WTC11 (cell line): ENCODE measurements at regions not wholly inside any gene's neighbourhood (a gene's known extent, or its start where the extent isn't known, plus 50 kb on each side); places are given as distances from the start of the nearest gene placed in this dataset.
A peak's percentile ranks its signal among the peaks of the same experiment; 100 is the strongest.

Experiments used
- ATAC-seq: fragments of 200-7000 bp; cut with Tn5 transposase; 2 replicates; pipeline ENCODE4 v1.10.0; 2021; ENCODE audit warnings: mild to moderate bottlenecking, moderate library complexity
- CTCF ChIA-PET: fragments of 300-600 bp; sonication (Branson Sonifier 250); formaldehyde crosslinking; loops from one replicate; lab custom pipeline; 2021; ENCODE audit warnings: antibody characterized with exemption; lab: Charles Lee
- POLR2A ChIA-PET: fragments of 350-600 bp; sonication (Branson Sonifier 250); formaldehyde crosslinking; loops from one replicate; lab custom pipeline; 2021; ENCODE audit warnings: antibody characterized with exemption; lab: Charles Lee
- DNase-seq: peaks from one replicate; pipeline ENCODE4 v3.0.0; 2021; ENCODE audit warnings: low spot score
- H3K27ac Mint-ChIP-seq: 2 replicates; pipeline ENCODE4 v1.8.0; 2021; ENCODE audit warnings: mixed read lengths
- H3K27me3 Mint-ChIP-seq: 2 replicates; pipeline ENCODE4 v1.8.0; 2021; ENCODE audit warnings: low read depth, mild to moderate bottlenecking, moderate library complexity, mixed read lengths
- H3K36me3 Mint-ChIP-seq: 2 replicates; pipeline ENCODE4 v1.8.0; 2021; ENCODE audit warnings: mixed read lengths
- H3K4me1 Mint-ChIP-seq: 2 replicates; pipeline ENCODE4 v1.8.0; 2022; ENCODE audit warnings: mixed read lengths
- H3K4me3 Mint-ChIP-seq: 2 replicates; pipeline ENCODE4 v1.8.0; 2021; ENCODE audit warnings: mild to moderate bottlenecking, moderate library complexity, mixed read lengths
- H3K9me3 Mint-ChIP-seq: 2 replicates; pipeline ENCODE4 v1.8.0; 2021; ENCODE audit warnings: mixed read lengths
- ARID4B ChIP-seq: sonication (generic); formaldehyde crosslinking; IDR thresholded peaks from 2 replicates; pipeline ENCODE4 v1.8.0; 2023; ENCODE audit warnings: missing genetic modification reagents, mild to moderate bottlenecking, borderline replicate concordance
- CTCF ChIP-seq: fragments of 200-600 bp; IDR thresholded peaks from 2 replicates; pipeline ENCODE4 v1.8.0; 2022; ENCODE audit warnings: antibody characterized with exemption
- E2F4 ChIP-seq: sonication (generic); formaldehyde crosslinking; IDR thresholded peaks from 2 replicates; pipeline ENCODE4 v1.8.1; 2022; ENCODE audit warnings: low read depth, mild to moderate bottlenecking, moderate library complexity, missing genetic modification reagents, borderline replicate concordance
- ELF4 ChIP-seq: sonication (generic); formaldehyde crosslinking; IDR thresholded peaks from 2 replicates; pipeline ENCODE4 v1.8.1; 2022; ENCODE audit warnings: low read depth, mild to moderate bottlenecking, moderate library complexity, missing genetic modification reagents
- EMX1 ChIP-seq: fragments of 250-450 bp; sonication (Bioruptor Pico); IDR thresholded peaks from 2 replicates; pipeline ENCODE4 v1.8.0; 2021; ENCODE audit warnings: mild to moderate bottlenecking
- FOXK1 ChIP-seq: sonication (generic); formaldehyde crosslinking; IDR thresholded peaks from 2 replicates; pipeline ENCODE4 v1.8.0; 2022; ENCODE audit warnings: mild to moderate bottlenecking, moderate library complexity, missing genetic modification reagents
- GABPB1 ChIP-seq: sonication (generic); formaldehyde crosslinking; IDR thresholded peaks from 2 replicates; pipeline ENCODE4 v1.8.1; 2023; ENCODE audit warnings: mild to moderate bottlenecking, missing genetic modification reagents
- HMGA2 ChIP-seq: fragments of 250-450 bp; sonication (Bioruptor Pico); IDR thresholded peaks from 2 replicates; pipeline ENCODE4 v1.4.0; 2021; ENCODE audit warnings: mild to moderate bottlenecking, moderate library complexity
- JAZF1 ChIP-seq: fragments of 250-450 bp; sonication (Bioruptor Pico); IDR thresholded peaks from 2 replicates; pipeline ENCODE4 v1.9.0; 2021; ENCODE audit warnings: moderate library complexity, mild to moderate bottlenecking, inconsistent platforms
- MLX ChIP-seq: sonication (generic); formaldehyde crosslinking; IDR thresholded peaks from 2 replicates; pipeline ENCODE4 v1.8.1; 2023; ENCODE audit warnings: mild to moderate bottlenecking, missing genetic modification reagents, moderate library complexity
- NFYB ChIP-seq: sonication (generic); formaldehyde crosslinking; conservative IDR thresholded peaks from 2 replicates; pipeline ENCODE4 v1.8.0; 2022; ENCODE audit warnings: low read depth, missing genetic modification reagents
- NR2C2 ChIP-seq: sonication (generic); formaldehyde crosslinking; IDR thresholded peaks from 2 replicates; pipeline ENCODE4 v1.8.0; 2022; ENCODE audit warnings: mild to moderate bottlenecking, missing genetic modification reagents
- NR3C1 ChIP-seq: sonication (generic); formaldehyde crosslinking; conservative IDR thresholded peaks from 2 replicates; pipeline ENCODE4 v1.8.1; 2023; ENCODE audit warnings: low read depth, mild to moderate bottlenecking, missing genetic modification reagents
- OVOL2 ChIP-seq: fragments of 250-450 bp; sonication (Bioruptor Pico); IDR thresholded peaks from 2 replicates; pipeline ENCODE4 v1.9.0; 2021; ENCODE audit warnings: mild to moderate bottlenecking, borderline replicate concordance
- SOX15 ChIP-seq: fragments of 250-450 bp; sonication (Bioruptor Pico); IDR thresholded peaks from 2 replicates; pipeline ENCODE4 v1.9.0; 2021; ENCODE audit warnings: mild to moderate bottlenecking
- ZMAT4 ChIP-seq: fragments of 250-450 bp; sonication (Bioruptor Pico); IDR thresholded peaks from 2 replicates; pipeline ENCODE4 v1.9.0; 2021; ENCODE audit warnings: mild to moderate bottlenecking
- ZNF219 ChIP-seq: sonication (generic); formaldehyde crosslinking; IDR thresholded peaks from 2 replicates; pipeline ENCODE4 v1.8.0; 2023; ENCODE audit warnings: missing genetic modification reagents, mild to moderate bottlenecking, borderline replicate concordance
- ZNF281 ChIP-seq: sonication (generic); formaldehyde crosslinking; IDR thresholded peaks from 2 replicates; pipeline ENCODE4 v1.8.0; 2023; ENCODE audit warnings: mild to moderate bottlenecking, missing genetic modification reagents
- ZSCAN18 ChIP-seq: fragments of 250-450 bp; sonication (Bioruptor Pico); IDR thresholded peaks from 2 replicates; pipeline ENCODE4 v2.1.2; 2022; ENCODE audit warnings: mild to moderate bottlenecking, moderate library complexity
- TF ChIP-seq, protein P1 (sequence below): sonication (generic); formaldehyde crosslinking; IDR thresholded peaks from 2 replicates; pipeline ENCODE4 v1.8.1; 2022; ENCODE audit warnings: missing genetic modification reagents, borderline replicate concordance
- TF ChIP-seq, protein P2 (sequence below): sonication (generic); formaldehyde crosslinking; IDR thresholded peaks from 2 replicates; pipeline ENCODE4 v1.8.1; 2022; ENCODE audit warnings: mild to moderate bottlenecking, moderate library complexity, missing genetic modification reagents

GRCh38 chr12:102593134-102593533 is 112.8 kb upstream of the IGF1 start:
- no peaks in the 10 kb centered on the region for H3K27me3 Mint-ChIP-seq
- peaks cover 21% of the 10 kb centered on the region for H3K4me1 Mint-ChIP-seq
- H3K27ac Mint-ChIP-seq, result no peak overlapping the region
- H3K4me3 Mint-ChIP-seq, result no peak overlapping the region
- ATAC-seq (peak; percentile 65; the same call in 1 of the 2 replicates), DNase-seq (no peak)
- TF ChIP-seq OVOL2 (CRISPR knock-in tag) (no peak), ZNF219 (CRISPR knock-in tag) (no peak), GABPB1 (CRISPR knock-in tag) (no peak), MLX (CRISPR knock-in tag) (no peak), JAZF1 (CRISPR knock-in tag) (no peak), ELF4 (no peak), ZNF281 (CRISPR knock-in tag) (no peak), ARID4B (CRISPR knock-in tag) (no peak)
- TF ChIP-seq, protein P1, sequence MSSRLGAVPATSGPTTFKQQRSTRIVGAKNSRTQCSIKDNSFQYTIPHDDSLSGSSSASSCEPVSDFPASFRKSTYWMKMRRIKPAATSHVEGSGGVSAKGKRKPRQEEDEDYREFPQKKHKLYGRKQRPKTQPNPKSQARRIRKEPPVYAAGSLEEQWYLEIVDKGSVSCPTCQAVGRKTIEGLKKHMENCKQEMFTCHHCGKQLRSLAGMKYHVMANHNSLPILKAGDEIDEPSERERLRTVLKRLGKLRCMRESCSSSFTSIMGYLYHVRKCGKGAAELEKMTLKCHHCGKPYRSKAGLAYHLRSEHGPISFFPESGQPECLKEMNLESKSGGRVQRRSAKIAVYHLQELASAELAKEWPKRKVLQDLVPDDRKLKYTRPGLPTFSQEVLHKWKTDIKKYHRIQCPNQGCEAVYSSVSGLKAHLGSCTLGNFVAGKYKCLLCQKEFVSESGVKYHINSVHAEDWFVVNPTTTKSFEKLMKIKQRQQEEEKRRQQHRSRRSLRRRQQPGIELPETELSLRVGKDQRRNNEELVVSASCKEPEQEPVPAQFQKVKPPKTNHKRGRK, result no peak
- peaks cover 12% of the 10 kb centered on the region for H3K9me3 Mint-ChIP-seq
- ChIA-PET CTCF (interaction anchor here (0.8 kb wide), 1 partner anchor 110 kb away, joined by 4 read pairs; no protein-coding TSS in a partner anchor), POLR2A (no interaction called here)
- H3K36me3 Mint-ChIP-seq, result no peaks in the 10 kb centered on the region

DNA sequence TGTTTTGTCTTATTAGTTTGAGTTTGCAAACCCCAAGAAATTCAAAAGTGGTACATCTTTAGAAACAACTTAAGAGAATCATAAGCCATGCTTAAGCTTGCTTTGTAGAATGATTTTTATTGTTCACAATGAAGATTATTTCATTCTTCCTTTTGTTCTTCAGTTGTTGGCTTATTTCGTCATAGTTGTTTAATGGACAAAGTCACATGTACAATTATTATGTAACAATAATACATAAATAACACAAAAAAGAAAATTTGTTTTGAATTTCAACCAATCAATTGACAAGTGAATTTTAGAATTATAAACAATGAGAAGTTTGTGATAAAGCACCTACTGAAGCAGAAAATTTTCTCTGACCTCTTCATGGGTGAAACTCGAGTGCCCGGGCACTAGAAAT is 111.8 kb upstream of the IGF1 start:
- ChIA-PET POLR2A (no interaction called here), CTCF (no interaction called here)
- Mint-ChIP-seq H3K4me3 (no peak overlapping the region), H3K36me3 (no peaks in the 10 kb centered on the region), H3K27me3 (no peaks in the 10 kb centered on the region), H3K9me3 (peaks cover 12% of the 10 kb centered on the region), H3K27ac (no peak overlapping the region), H3K4me1 (peaks cover 20% of the 10 kb centered on the region)
- DNase-seq (no peak), ATAC-seq (no peak)
- TF ChIP-seq, protein P2, sequence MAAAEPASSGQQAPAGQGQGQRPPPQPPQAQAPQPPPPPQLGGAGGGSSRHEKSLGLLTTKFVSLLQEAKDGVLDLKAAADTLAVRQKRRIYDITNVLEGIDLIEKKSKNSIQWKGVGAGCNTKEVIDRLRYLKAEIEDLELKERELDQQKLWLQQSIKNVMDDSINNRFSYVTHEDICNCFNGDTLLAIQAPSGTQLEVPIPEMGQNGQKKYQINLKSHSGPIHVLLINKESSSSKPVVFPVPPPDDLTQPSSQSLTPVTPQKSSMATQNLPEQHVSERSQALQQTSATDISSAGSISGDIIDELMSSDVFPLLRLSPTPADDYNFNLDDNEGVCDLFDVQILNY (CRISPR knock-in tag), result no peak
- no peak for TF ChIP-seq CTCF
- TF ChIP-seq EMX1 (CRISPR knock-in tag), result no peak
- TF ChIP-seq ZMAT4 (CRISPR knock-in tag), result no peak
- TF ChIP-seq E2F4 (CRISPR knock-in tag), result no peak
- no peak for TF ChIP-seq HMGA2 (CRISPR knock-in tag)
- no peak for TF ChIP-seq SOX15 (CRISPR knock-in tag)
- no peak for TF ChIP-seq NFYB (CRISPR knock-in tag)
- TF ChIP-seq NR2C2 (CRISPR knock-in tag), result no peak
- no peak for TF ChIP-seq FOXK1 (CRISPR knock-in tag)
- no peak for TF ChIP-seq ZSCAN18 (CRISPR knock-in tag)
- TF ChIP-seq NR3C1 (CRISPR knock-in tag), result no peak
